ENCODE measurements at regions not wholly inside any gene's neighbourhood (a gene's known extent, or its start where the extent isn't known, plus 50 kb on each side); places are given as distances from the start of the nearest gene placed in this dataset.

DNA sequence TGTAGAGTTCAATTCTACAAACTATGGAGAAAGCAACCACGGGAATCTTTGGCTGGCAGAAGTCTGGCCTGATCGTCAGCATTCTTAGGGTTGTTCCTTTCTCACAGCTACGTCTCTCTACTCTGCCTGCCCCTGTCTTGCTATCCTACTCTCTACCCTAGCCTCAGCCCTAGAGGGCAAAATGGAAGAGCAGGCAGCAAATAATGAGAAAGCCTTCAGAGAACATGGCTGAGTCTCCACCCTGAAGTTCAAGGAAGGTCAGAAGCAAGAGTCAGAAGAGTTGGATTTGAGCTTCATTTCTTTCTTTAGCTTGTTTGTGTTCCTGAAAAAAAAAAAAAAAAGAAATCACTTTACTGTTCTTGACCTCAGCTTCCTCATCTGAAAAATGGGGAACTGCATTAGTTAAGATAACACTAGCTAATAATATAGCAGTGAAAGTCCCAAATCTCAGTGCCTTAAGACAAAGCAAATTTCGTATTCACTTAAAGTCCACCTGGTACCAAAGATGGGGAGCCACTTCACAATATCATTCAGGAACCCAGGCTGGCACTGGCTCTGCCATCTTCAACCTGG, 50.2 kb upstream of the CCND2 start:
- Mint-ChIP-seq H3K27me3 (peaks cover 38% of the 10 kb centered on the region), H3K27ac (no peak overlapping the region), H3K36me3 (ENCODE audit: low read depth) (peaks cover 2% of the 10 kb centered on the region), H3K4me1 (peaks cover 18% of the 10 kb centered on the region), H3K4me3 (no peak overlapping the region)
- DNase-seq (no peak), ATAC-seq (no peak)
- H3K9me3 ChIP-seq (ENCODE audit: control insufficient read depth, low read length, poor library complexity, severe bottlenecking), result no peaks in the 10 kb centered on the region

DNA sequence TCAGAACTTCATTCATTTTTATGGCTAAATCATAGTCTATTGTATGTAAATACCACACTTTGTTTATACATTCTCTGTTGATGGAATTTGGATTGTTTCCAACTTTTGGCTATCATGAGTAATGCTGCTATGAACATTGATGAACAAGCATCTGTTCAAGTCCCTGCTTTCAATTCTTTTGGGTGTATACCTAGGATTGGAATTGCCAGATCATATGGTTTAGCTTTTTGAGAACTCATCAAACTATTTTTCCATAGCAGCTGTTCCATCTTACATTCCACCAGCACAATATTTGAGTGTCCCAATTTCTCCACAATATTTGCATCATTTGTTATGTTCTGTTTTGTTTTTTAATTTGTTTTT, 52.3 kb upstream of the CCND2 start:
- Mint-ChIP-seq H3K4me1 (peaks cover 11% of the 10 kb centered on the region), H3K4me3 (no peak overlapping the region), H3K27ac (no peak overlapping the region), H3K36me3 (ENCODE audit: low read depth) (peaks cover 2% of the 10 kb centered on the region), H3K27me3 (peaks cover 32% of the 10 kb centered on the region)
- no peaks in the 10 kb centered on the region for H3K9me3 ChIP-seq (ENCODE audit: control insufficient read depth, low read length, poor library complexity, severe bottlenecking)
- ATAC-seq (no peak), DNase-seq (no peak)

DNA sequence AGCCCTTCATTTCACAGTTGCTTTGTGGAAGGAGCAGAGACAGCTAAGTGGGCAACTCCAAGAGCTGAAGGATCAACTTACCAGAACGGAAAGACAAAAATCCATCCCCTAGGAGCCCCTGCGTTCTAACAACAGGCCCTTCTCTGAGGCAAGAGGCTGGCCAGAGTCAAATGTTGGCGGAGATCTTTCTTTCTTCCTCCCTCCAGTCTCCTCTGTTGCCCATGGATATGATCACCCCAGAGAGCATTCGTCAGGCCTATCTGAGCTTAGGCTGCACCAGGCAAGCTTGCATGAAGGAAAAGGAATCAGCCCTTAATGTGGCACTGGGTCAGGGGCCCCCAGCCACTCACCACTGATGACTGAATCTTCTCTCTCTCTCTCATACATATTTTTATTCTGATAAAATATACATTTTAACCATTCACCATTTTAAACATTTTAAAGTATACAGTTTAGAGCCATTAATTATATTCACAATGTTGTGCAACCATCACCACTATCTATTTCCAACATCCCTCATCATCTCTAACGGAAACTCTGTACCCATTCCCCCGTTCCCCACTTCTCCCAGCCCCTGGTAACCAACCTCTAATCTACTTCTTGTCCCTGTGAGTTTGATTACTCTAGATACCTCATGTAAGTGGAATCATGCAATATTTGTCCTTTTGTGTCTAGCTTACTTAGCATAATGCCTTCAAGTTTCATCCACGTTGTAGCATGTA, 52.9 kb upstream of the CCND2 start:
- peaks cover 16% of the 10 kb centered on the region for H3K4me1 Mint-ChIP-seq
- H3K9me3 ChIP-seq (ENCODE audit: control insufficient read depth, low read length, poor library complexity, severe bottlenecking), result no peaks in the 10 kb centered on the region
- H3K4me3 Mint-ChIP-seq, result no peak overlapping the region
- H3K27me3 Mint-ChIP-seq, result peaks cover 31% of the 10 kb centered on the region
- no peaks in the 10 kb centered on the region for H3K36me3 Mint-ChIP-seq (ENCODE audit: low read depth)
- H3K27ac Mint-ChIP-seq, result no peak overlapping the region
- DNase-seq, result no peak
- ATAC-seq, result no peak

DNA sequence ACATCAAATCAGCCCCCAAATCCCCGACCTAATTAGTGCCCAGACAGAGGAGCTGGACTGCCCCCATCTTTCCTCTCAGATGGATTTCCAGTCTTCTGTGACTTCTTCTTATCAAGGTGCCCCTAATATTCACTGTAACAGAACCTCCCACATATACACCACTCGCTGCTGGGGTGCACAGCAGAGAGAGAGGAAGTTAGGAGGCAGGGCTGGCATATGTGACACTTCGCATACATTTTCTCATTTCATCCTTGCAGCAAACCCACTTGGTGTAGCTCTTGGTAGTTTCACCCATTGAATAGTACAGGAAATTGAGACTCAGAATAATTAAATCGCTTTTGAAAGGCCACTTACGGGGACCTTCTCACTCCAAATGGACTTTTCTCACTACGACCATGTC, 56.5 kb upstream of the CCND2 start:
- no peak for ATAC-seq
- H3K27ac Mint-ChIP-seq, result no peak overlapping the region
- H3K4me1 Mint-ChIP-seq, result peaks cover 17% of the 10 kb centered on the region
- peaks cover 9% of the 10 kb centered on the region for H3K27me3 Mint-ChIP-seq
- no peak overlapping the region for H3K4me3 Mint-ChIP-seq
- no peak for DNase-seq
- no peaks in the 10 kb centered on the region for H3K36me3 Mint-ChIP-seq (ENCODE audit: low read depth)
- H3K9me3 ChIP-seq (ENCODE audit: control insufficient read depth, low read length, poor library complexity, severe bottlenecking), result no peaks in the 10 kb centered on the region

DNA sequence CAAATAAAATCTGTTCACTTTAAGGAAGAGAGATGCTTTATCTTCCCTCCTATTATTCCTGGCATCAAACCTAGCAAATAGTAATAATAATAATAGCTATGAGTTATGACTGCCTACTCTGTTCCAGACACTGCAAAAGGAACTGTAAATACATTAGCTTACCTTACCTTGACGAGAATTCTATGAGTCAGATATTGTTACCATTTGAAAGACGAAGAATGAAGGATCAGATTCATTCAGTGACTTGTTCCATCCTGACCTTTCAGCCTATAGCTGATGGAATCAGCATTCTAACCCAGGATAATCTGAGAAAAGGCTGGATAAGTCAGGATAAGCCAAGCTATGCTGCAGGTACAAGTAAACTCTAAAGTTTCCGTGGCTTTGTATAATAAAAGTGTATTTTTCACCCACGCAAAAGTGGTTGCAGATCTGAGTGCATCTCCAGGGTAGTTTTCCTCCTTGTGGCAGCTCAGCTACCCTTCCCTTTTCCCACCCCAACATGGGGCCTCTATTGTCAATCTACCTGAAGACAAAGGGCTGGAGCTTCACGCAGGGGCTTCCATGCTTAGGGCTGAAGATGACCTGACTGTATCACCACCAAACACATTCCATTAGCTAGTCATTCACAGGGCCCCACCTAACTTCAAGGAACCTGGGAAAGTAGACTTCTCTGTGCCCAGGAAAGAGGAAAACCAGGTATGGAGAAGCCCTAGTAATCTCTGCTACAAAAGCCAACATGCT, 57.2 kb upstream of the CCND2 start:
- ATAC-seq, result no peak
- peaks cover 14% of the 10 kb centered on the region for H3K27me3 Mint-ChIP-seq
- H3K9me3 ChIP-seq (ENCODE audit: control insufficient read depth, low read length, poor library complexity, severe bottlenecking), result no peaks in the 10 kb centered on the region
- peak overlapping the region; percentile 77 for H3K4me3 Mint-ChIP-seq
- peaks cover 17% of the 10 kb centered on the region for H3K4me1 Mint-ChIP-seq
- H3K27ac Mint-ChIP-seq, result no peak overlapping the region
- no peak for DNase-seq
- no peaks in the 10 kb centered on the region for H3K36me3 Mint-ChIP-seq (ENCODE audit: low read depth)

DNA sequence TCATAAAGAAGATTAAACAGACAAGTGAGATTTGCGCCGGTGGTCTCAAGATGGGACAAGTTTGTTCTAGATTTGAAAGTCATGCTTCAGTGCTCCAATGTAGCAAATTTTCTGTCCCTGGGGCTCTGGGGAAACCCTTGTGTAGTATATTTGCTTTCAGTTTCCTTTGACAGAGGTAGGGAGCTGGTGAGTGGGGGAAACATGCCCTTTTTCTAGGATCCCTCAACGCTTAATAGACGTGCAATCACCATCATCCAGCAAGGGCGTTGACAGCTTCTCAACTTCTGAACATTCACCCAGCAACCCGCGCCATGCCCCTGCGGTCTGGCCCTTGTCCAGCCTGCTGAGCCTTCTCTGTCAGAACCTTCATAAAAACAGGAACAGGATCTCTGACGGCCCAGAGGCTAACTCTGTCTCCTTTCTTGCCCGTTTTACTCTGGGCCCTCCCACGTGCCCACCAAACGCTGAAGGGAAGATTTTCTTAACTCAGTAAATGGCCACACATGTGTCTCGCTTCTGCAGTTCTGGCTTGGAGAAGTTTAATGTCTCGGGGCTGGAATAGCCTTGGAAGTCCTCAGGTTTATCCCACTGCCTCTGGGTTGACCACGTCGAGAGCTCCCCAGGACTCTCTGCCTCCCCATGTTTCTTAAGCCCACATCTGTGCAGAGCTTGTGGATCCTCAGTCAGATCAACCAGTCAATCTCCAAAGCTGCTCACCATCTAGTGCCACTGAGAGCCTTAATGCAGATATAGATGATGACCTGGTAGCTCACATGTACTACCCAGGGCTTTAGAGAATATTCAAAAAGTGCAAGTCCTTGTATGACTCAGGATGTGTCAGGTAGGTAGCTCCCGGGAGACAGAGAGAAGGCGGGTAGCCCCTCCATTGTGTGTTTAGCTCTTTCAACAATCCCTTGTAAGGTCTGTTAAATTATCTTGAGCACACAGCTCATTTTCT, 58.1 kb upstream of the CCND2 start:
- peak overlapping the region; percentile 77 for H3K4me3 Mint-ChIP-seq
- DNase-seq (no peak), ATAC-seq (peak; percentile 83)
- peaks cover 15% of the 10 kb centered on the region for H3K27me3 Mint-ChIP-seq
- no peaks in the 10 kb centered on the region for H3K9me3 ChIP-seq (ENCODE audit: control insufficient read depth, low read length, poor library complexity, severe bottlenecking)
- H3K36me3 Mint-ChIP-seq (ENCODE audit: low read depth), result no peaks in the 10 kb centered on the region
- peak overlapping the region; percentile 81 for H3K27ac Mint-ChIP-seq
- H3K4me1 Mint-ChIP-seq, result peaks cover 17% of the 10 kb centered on the region

DNA sequence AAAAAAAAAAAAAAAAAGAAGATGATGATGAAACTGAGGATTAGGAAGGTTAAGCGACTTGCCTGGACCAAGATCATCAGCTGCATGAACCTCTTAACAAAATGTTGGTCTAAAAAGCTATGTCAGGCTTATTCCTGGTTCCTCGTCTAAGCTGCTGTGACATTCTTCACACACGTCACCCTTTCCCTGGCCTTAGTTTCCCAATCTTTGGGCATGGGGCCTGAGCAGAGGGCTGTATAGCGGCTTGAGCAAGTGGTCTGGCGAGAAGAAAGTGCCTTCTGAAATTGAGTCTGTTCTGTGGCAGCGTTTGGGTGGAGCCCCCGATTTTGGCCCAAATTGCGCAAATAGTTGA, 58.7 kb upstream of the CCND2 start:
- peaks cover 17% of the 10 kb centered on the region for H3K4me1 Mint-ChIP-seq
- H3K36me3 Mint-ChIP-seq (ENCODE audit: low read depth), result no peaks in the 10 kb centered on the region
- H3K4me3 Mint-ChIP-seq, result peak overlapping the region; percentile 77
- no peak for DNase-seq
- no peak overlapping the region for H3K27ac Mint-ChIP-seq
- peaks cover 16% of the 10 kb centered on the region for H3K27me3 Mint-ChIP-seq
- peak; percentile 18 for ATAC-seq
- no peaks in the 10 kb centered on the region for H3K9me3 ChIP-seq (ENCODE audit: control insufficient read depth, low read length, poor library complexity, severe bottlenecking)

DNA sequence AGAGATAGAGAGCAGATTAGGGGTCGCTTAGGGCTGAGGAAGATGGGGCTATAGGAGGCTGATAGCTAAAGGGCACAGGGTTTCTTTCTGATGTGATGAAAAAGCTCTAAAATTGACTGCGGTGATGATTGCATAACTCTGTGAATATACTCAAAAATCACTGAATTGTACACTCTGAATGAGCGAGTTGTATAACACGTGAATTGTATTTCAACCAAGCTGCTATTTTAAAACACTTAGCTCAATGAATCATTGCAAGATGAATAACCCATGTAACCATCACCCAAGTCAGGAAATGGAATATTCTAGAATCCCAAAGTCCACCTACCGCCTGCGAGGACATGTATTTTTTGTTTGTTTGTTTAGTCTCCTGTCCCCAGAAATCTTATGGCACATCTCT, 60.1 kb upstream of the CCND2 start:
- no peak overlapping the region for H3K27ac Mint-ChIP-seq
- H3K36me3 Mint-ChIP-seq (ENCODE audit: low read depth), result no peaks in the 10 kb centered on the region
- ATAC-seq (no peak), DNase-seq (no peak)
- H3K4me1 Mint-ChIP-seq, result peaks cover 17% of the 10 kb centered on the region
- no peak overlapping the region for H3K4me3 Mint-ChIP-seq
- peaks cover 12% of the 10 kb centered on the region for H3K27me3 Mint-ChIP-seq
- no peaks in the 10 kb centered on the region for H3K9me3 ChIP-seq (ENCODE audit: control insufficient read depth, low read length, poor library complexity, severe bottlenecking)

DNA sequence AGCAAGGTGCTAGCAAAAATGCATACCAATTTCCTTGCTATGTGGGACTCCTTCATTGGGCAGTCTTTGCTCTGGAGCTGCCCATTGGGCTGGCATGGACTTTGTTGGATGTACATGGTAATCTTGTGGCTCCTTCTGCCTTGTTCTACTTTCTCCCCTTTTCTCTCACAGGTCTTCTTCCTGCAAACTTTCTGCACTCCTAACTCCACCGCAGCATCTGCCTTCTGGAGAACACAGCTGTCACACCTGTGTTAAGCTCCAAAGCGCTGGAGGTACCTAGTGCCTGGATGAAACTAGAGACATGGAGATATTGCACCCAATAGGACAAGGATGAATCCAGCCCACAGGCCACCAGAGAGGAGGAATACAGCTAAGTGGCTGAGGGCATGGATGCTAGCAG, 60.7 kb upstream of the CCND2 start:
- Mint-ChIP-seq H3K4me3 (no peak overlapping the region), H3K27ac (no peak overlapping the region), H3K36me3 (ENCODE audit: low read depth) (no peaks in the 10 kb centered on the region), H3K4me1 (peaks cover 17% of the 10 kb centered on the region), H3K27me3 (peaks cover 12% of the 10 kb centered on the region)
- ATAC-seq, result no peak
- DNase-seq, result no peak
- no peaks in the 10 kb centered on the region for H3K9me3 ChIP-seq (ENCODE audit: control insufficient read depth, low read length, poor library complexity, severe bottlenecking)

DNA sequence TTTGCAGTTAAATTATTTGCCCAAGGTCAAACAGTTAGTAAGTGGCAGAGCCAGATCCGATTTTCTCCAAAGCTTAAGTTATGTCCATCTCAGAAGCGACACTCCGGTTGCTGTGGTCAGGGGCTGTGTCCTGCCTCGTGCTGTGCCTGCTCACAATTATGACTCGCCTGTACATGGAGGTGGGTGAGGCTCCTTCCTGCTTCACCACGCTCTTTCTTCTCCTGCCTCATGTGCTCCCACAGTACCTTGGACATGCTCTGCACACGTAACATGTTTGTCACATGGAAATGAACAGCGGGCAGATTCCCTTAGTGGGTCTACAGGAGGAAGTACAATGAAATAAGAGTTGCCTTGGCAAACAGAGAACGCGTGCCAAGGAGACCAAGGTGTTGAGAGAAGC, 62.2 kb upstream of the CCND2 start:
- Mint-ChIP-seq H3K27ac (no peak overlapping the region), H3K27me3 (peaks cover 12% of the 10 kb centered on the region), H3K4me1 (peaks cover 17% of the 10 kb centered on the region), H3K36me3 (ENCODE audit: low read depth) (no peaks in the 10 kb centered on the region), H3K4me3 (no peak overlapping the region)
- ATAC-seq (no peak), DNase-seq (no peak)
- H3K9me3 ChIP-seq (ENCODE audit: control insufficient read depth, low read length, poor library complexity, severe bottlenecking), result no peaks in the 10 kb centered on the region

DNA sequence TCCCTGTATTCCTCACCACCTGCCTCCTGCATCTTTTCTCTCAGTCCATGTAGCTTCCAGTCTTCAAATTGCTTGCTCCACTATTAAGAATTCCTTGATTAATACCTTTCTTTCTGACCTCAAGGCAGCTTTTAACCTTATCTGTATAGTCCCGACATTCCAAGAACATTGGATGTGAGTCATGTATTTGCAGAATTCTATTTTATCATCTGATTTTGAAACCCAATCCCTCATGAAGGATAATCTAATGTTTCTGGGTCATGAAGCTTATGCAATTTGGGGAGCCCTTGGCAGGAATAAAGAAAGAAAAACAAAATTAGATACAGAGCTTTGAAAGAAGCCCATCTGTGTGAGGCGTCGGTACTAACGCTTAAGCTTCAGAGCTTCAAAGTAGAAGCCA, 63.4 kb upstream of the CCND2 start:
- Mint-ChIP-seq H3K4me1 (peaks cover 5% of the 10 kb centered on the region), H3K36me3 (ENCODE audit: low read depth) (no peaks in the 10 kb centered on the region), H3K27ac (no peak overlapping the region), H3K27me3 (peaks cover 13% of the 10 kb centered on the region), H3K4me3 (no peak overlapping the region)
- ATAC-seq (no peak), DNase-seq (no peak)
- H3K9me3 ChIP-seq (ENCODE audit: control insufficient read depth, low read length, poor library complexity, severe bottlenecking), result no peaks in the 10 kb centered on the region

DNA sequence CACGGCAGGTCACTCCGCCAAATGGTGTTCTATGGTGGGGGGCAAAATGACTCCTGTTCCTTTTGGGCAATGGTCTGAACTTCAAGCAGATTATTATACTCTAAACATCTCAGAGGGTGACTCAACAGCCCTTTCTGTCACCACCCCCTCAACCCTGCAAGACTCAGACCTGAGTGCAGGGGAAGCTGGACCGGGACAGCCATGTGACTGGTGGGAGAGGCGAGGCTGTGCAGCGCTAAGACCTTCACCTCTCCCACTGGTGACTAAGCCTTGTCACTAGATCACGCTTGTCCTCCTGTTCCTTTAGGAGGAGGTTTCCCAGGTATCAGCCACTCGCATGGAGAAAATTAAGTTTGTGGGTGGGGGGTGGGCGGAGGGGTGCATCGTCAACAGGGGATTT, 67.1 kb upstream of the CCND2 start:
- no peak for ATAC-seq
- no peak for DNase-seq
- Mint-ChIP-seq H3K36me3 (ENCODE audit: low read depth) (peaks cover 7% of the 10 kb centered on the region), H3K4me1 (peaks cover 3% of the 10 kb centered on the region), H3K4me3 (no peak overlapping the region), H3K27me3 (peaks cover 15% of the 10 kb centered on the region), H3K27ac (no peak overlapping the region)
- no peaks in the 10 kb centered on the region for H3K9me3 ChIP-seq (ENCODE audit: control insufficient read depth, low read length, poor library complexity, severe bottlenecking)

DNA sequence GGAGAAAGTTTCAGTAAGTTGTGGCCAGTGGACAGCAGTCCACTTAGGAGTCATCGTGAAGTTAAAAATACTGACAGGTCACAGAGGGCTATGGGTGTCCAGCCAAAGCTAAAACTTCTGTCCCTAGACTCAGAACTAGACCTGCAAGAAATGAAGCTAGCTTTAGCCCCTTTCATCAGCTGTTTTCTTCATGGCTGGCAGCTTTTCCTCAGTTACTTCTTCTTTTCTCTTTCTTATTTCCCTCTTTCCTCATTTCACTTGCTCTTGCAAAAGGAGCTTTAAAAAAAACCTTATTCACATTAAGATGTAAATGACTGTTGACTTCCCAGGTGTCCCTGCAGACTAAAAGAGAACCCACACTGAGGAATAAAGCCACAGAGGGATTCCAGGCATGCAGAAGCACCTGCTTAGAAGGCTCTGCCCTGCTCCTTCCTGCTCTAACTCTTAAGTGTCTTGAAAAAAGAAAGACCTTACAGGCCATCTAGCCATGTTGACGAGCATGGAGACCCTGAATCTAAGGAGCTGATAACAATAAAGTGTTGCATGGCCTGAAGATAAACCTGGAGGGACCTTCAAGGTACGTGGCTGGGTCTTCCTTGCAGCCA, 69.7 kb upstream of the CCND2 start:
- DNase-seq (no peak), ATAC-seq (no peak)
- no peaks in the 10 kb centered on the region for H3K9me3 ChIP-seq (ENCODE audit: control insufficient read depth, low read length, poor library complexity, severe bottlenecking)
- H3K4me3 Mint-ChIP-seq, result no peak overlapping the region
- peaks cover 3% of the 10 kb centered on the region for H3K4me1 Mint-ChIP-seq
- H3K27me3 Mint-ChIP-seq, result peaks cover 7% of the 10 kb centered on the region
- H3K27ac Mint-ChIP-seq, result no peak overlapping the region
- H3K36me3 Mint-ChIP-seq (ENCODE audit: low read depth), result peaks cover 7% of the 10 kb centered on the region

All from T-helper 17 cell (primary cell).